Stimulated activated CD4-positive, alpha-beta T cell treated with anti-CD3 and anti-CD28 coated beads, Interleukin-2, amount 100 ng/mL, for 4 hours (primary cell): ENCODE measurements at regions not wholly inside any gene's neighbourhood (a gene's known extent, or its start where the extent isn't known, plus 50 kb on each side); places are given as distances from the start of the nearest gene placed in this dataset.

Source experiments
- DNase-seq: peaks from one replicate; pipeline ENCODE4 v3.0.0-alpha.2; 2020; ENCODE audit warnings: low read depth

GRCh38 chr1:47554082-47554481, 116.2 kb downstream of the FOXD2 start:
- no peak for DNase-seq

GRCh38 chr1:47554901-47555300, 117.1 kb downstream of the FOXD2 start:
- DNase-seq = no peak

- no peak for DNase-seq
Observed at GRCh38 chr1:47555306-47555705, 117.5 kb downstream of the FOXD2 start.

GRCh38 chr1:47555841-47556560, 118.2 kb downstream of the FOXD2 start:
- no peak for DNase-seq

- no peak for DNase-seq
Observed at GRCh38 chr1:47557066-47557465, 119.2 kb downstream of the FOXD2 start.

- no peak for DNase-seq
Observed at GRCh38 chr1:47558601-47559593, 121.1 kb downstream of the FOXD2 start.

- DNase-seq = no peak
Observed at GRCh38 chr1:47559944-47560695, 122.3 kb downstream of the FOXD2 start.

GRCh38 chr1:47561523-47562007, 123.7 kb downstream of the FOXD2 start:
- DNase-seq = no peak

- DNase-seq = no peak
Observed at GRCh38 chr1:47562147-47562546, 124.3 kb downstream of the FOXD2 start.

GRCh38 chr1:47562799-47563198, 125.0 kb downstream of the FOXD2 start:
- no peak for DNase-seq

- no peak for DNase-seq
Observed at GRCh38 chr1:47563201-47563600, 125.4 kb downstream of the FOXD2 start.

GRCh38 chr1:47564570-47564969, 126.7 kb downstream of the FOXD2 start:
- DNase-seq = no peak

GRCh38 chr1:47565092-47565491, 127.2 kb downstream of the FOXD2 start:
- no peak for DNase-seq

GRCh38 chr1:47565676-47566075, 127.8 kb downstream of the FOXD2 start:
- no peak for DNase-seq

- no peak for DNase-seq
Observed at GRCh38 chr1:47568763-47569162, 130.9 kb downstream of the FOXD2 start.

- no peak for DNase-seq
Observed at GRCh38 chr1:47569261-47569660, 131.4 kb downstream of the FOXD2 start.

- no peak for DNase-seq
Observed at GRCh38 chr1:47569681-47570470, 132.0 kb downstream of the FOXD2 start.

- no peak for DNase-seq
Observed at GRCh38 chr1:47571161-47571560, 133.3 kb downstream of the FOXD2 start.

- no peak for DNase-seq
Observed at GRCh38 chr1:47571952-47572351, 134.1 kb downstream of the FOXD2 start.

- no peak for DNase-seq
Observed at GRCh38 chr1:47572731-47573430, 135.0 kb downstream of the FOXD2 start.
